Fibroblast of lung (primary cell): ENCODE measurements at regions not wholly inside any gene's neighbourhood (a gene's known extent, or its start where the extent isn't known, plus 50 kb on each side); places are given as distances from the start of the nearest gene placed in this dataset.

Experiments used
- DNase-seq, 2 donors: peaks; one replicate each; pipeline versions ENCODE4 v3.0.0 to v3.0.0-alpha.2; 2010; ENCODE audit warnings: low read depth in 2 of 2
- H2AFZ ChIP-seq: 2 replicates; pipeline ENCODE4 v1.5.1; 2012; ENCODE audit warnings: low read length, control low read depth, inconsistent platforms
- H3K27ac ChIP-seq: 2 replicates; pipeline ENCODE4 v1.5.1; 2011; ENCODE audit warnings: low read length, control low read depth; ENCODE audit not compliant: insufficient read depth
- H3K27me3 ChIP-seq: 2 replicates; pipeline ENCODE4 v1.5.1; 2011; ENCODE audit warnings: mild to moderate bottlenecking, low read length; ENCODE audit not compliant: control insufficient read depth, insufficient read depth
- H3K36me3 ChIP-seq: 2 replicates; pipeline ENCODE4 v1.5.1; 2011; ENCODE audit warnings: low read length; ENCODE audit not compliant: control insufficient read depth, insufficient read depth
- H3K4me1 ChIP-seq: 2 replicates; pipeline ENCODE4 v1.5.1; 2011; ENCODE audit warnings: low read length; ENCODE audit not compliant: control insufficient read depth, insufficient read depth; ENCODE audit errors: extremely low read depth
- H3K4me2 ChIP-seq: 2 replicates; pipeline ENCODE4 v1.5.1; 2011; ENCODE audit warnings: low read length, control low read depth; ENCODE audit not compliant: insufficient read depth; ENCODE audit errors: extremely low read depth
- H3K4me3 ChIP-seq, 4 experiments: fragments of 200-600 bp in 1 of 4; sonication (generic) in 1 of 4; replicated peaks in 1 of 4; 2 replicates each; pipeline ENCODE4 v1.5.1; 2011 to 2016; ENCODE audit warnings: low read length in 4 of 4, low read depth in 3 of 4, mild to moderate bottlenecking in 3 of 4, control low read depth in 2 of 4, inconsistent platforms in 1 of 4, mixed read lengths in 1 of 4; ENCODE audit not compliant: insufficient read depth in 1 of 4; ENCODE audit errors: control extremely low read depth in 1 of 4
- H3K79me2 ChIP-seq: 2 replicates; pipeline ENCODE4 v1.5.1; 2012; ENCODE audit warnings: mild to moderate bottlenecking, low read length, inconsistent platforms; ENCODE audit not compliant: control insufficient read depth, insufficient read depth
- H3K9ac ChIP-seq: 2 replicates; pipeline ENCODE4 v1.5.1; 2011; ENCODE audit warnings: mild to moderate bottlenecking, low read length, control low read depth; ENCODE audit not compliant: insufficient read depth
- H3K9me3 ChIP-seq: 2 replicates; pipeline ENCODE4 v1.5.1; 2012; ENCODE audit warnings: low read depth, low read length; ENCODE audit not compliant: control insufficient read depth, insufficient read depth
- H4K20me1 ChIP-seq: 2 replicates; pipeline ENCODE4 v1.5.1; 2011; ENCODE audit warnings: low read length; ENCODE audit not compliant: control insufficient read depth, insufficient read depth; ENCODE audit errors: extremely low read depth
- EZH2 ChIP-seq: IDR thresholded peaks from 2 replicates; pipeline ENCODE4 v1.5.1; 2012; ENCODE audit warnings: low read length, control low read depth, mild to moderate bottlenecking; ENCODE audit errors: missing control alignments
- TF ChIP-seq, protein P1 (sequence below), 2 donors: IDR thresholded peaks in 1 of 2; conservative IDR thresholded peaks in 1 of 2; 1 replicate in 1 of 2; 2 replicates in 1 of 2; pipeline ENCODE4 v1.5.1; 2011 to 2012; ENCODE audit warnings: low read length in 2 of 2, control low read depth in 1 of 2, inconsistent platforms in 1 of 2, low read depth in 1 of 2, mild to moderate bottlenecking in 1 of 2

DNA sequence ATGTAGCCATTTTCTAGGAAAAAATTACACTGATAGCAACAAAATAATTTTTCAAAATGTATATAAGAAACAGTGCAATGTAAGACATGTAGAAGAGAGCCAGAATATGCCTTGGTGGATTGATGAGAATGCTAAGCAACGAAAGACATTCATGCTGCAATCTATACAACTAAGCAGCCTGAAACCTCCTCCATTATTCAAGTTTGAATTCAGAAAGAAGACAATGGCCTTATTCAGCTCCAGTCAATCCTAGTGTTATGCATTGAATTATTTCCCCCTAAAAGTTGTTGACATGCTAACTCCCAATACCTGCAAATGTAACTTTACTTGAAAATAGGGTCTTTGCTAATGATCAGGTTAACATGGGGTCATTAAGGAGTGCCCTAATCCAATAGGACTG is 73.5 kb downstream of the BTG1 start:
- Histone ChIP-seq H3K4me2 (no peak overlapping the region), H3K4me3 (no peak overlapping the region), H3K9ac (no peak overlapping the region), H2AFZ (no peak overlapping the region), H3K4me1 (peaks cover 9% of the 10 kb centered on the region), H3K27me3 (no peaks in the 10 kb centered on the region), H3K79me2 (no peaks in the 10 kb centered on the region), H3K27ac (no peak overlapping the region), H4K20me1 (no peaks in the 10 kb centered on the region), H3K9me3 (no peaks in the 10 kb centered on the region), H3K36me3 (no peaks in the 10 kb centered on the region)
- DNase-seq: no peak
- TF ChIP-seq, protein P1, sequence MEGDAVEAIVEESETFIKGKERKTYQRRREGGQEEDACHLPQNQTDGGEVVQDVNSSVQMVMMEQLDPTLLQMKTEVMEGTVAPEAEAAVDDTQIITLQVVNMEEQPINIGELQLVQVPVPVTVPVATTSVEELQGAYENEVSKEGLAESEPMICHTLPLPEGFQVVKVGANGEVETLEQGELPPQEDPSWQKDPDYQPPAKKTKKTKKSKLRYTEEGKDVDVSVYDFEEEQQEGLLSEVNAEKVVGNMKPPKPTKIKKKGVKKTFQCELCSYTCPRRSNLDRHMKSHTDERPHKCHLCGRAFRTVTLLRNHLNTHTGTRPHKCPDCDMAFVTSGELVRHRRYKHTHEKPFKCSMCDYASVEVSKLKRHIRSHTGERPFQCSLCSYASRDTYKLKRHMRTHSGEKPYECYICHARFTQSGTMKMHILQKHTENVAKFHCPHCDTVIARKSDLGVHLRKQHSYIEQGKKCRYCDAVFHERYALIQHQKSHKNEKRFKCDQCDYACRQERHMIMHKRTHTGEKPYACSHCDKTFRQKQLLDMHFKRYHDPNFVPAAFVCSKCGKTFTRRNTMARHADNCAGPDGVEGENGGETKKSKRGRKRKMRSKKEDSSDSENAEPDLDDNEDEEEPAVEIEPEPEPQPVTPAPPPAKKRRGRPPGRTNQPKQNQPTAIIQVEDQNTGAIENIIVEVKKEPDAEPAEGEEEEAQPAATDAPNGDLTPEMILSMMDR (conservative IDR thresholded peaks at IDR 0.05 in 1 of 2, IDR thresholded peaks at IDR 0.05 in 1 of 2; ENCODE audit: low read depth in 1 of 2, low read length in 2 of 2): no peak
- TF ChIP-seq EZH2: no peak

DNA sequence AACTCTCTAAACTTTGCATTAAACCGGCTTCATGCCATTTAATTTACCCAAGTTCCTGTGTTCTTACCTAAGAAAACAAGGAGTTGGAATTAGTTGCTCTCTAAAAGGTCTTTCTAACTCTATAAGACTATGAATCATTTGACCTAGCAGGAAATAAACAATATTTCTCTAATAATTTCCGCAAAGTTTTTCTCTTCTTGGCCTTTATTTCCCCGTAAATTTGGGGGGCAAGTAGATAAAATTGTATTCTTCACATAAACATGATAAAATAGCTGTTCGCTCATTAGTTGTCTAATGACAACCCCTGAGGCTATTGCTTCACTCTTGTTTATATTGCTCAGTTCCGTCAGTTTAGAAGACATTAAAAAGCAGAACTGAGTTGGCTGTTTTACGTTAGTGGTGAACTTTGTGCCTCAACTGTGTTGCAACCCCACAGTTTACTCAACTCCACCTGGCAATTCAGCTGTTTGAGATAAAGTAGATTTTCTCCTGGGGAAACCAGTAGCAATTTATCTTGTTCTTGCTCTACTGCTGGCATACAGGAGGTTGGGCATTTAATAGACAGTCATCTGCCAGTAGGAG is 74.7 kb downstream of the BTG1 start:
- H4K20me1 ChIP-seq: no peaks in the 10 kb centered on the region
- H3K27ac ChIP-seq: no peak overlapping the region
- DNase-seq: peak in 1 of 2 donors; percentile 95
- H3K79me2 ChIP-seq: no peaks in the 10 kb centered on the region
- H3K4me1 ChIP-seq: peaks cover 3% of the 10 kb centered on the region
- H3K36me3 ChIP-seq: no peaks in the 10 kb centered on the region
- TF ChIP-seq, protein P1 (conservative IDR thresholded peaks at IDR 0.05 in 1 of 2, IDR thresholded peaks at IDR 0.05 in 1 of 2; ENCODE audit: low read depth in 1 of 2, low read length in 2 of 2): no peak
- TF ChIP-seq EZH2: no peak
- H3K9ac ChIP-seq: no peak overlapping the region
- H3K4me2 ChIP-seq: no peak overlapping the region
- no peak overlapping the region for H2AFZ ChIP-seq
- no peaks in the 10 kb centered on the region for H3K9me3 ChIP-seq
- H3K4me3 ChIP-seq: no peak overlapping the region
- no peaks in the 10 kb centered on the region for H3K27me3 ChIP-seq

DNA sequence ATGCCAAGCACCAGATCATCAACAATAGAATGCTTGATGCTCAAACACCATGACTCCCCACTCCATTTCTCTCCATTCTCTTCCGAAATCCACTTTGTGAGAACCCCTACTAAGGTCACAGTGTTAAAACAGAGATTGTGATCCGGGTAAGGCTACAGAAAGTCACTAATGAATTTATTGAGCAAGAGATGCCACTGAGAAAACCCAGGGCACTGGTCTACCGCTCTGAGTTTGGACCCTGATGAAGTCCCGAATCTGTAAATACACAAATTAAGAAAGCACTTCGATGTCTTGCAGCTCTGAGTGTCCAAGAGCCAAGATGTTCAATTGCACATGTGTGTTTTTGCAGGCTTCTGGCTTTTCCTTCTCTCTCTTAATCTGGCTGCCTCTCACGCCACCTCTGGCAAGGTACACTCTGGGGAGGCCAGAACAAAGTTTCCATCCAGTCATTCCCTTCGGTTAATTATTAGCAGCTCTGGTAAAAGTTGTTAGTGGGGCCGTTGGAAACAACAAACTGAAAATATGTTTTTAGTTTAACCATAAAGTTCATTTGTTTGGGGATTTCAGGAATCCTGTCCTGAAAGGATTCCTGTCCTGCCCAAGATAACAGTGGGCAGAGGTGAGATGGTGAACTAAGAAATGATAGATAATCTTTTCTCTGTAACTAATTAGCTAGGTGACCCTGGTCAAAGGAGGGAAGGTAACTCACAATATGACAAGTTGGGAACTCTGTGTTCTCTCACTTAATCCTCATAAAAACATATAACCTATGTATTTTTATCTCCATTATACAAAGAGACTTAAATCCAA is 75.4 kb downstream of the BTG1 start:
- no peak overlapping the region for H3K27ac ChIP-seq

More for the DNA sequence above, 75.4 kb downstream of the BTG1 start:
- no peak overlapping the region for H2AFZ ChIP-seq
- no peaks in the 10 kb centered on the region for H4K20me1 ChIP-seq
- H3K4me1 ChIP-seq: no peaks in the 10 kb centered on the region
- no peaks in the 10 kb centered on the region for H3K27me3 ChIP-seq
- H3K4me2 ChIP-seq: no peak overlapping the region
- TF ChIP-seq, protein P1 (conservative IDR thresholded peaks at IDR 0.05 in 1 of 2, IDR thresholded peaks at IDR 0.05 in 1 of 2; ENCODE audit: low read depth in 1 of 2, low read length in 2 of 2): no peak
- no peak for TF ChIP-seq EZH2
- H3K36me3 ChIP-seq: no peaks in the 10 kb centered on the region
- no peak for DNase-seq
- H3K4me3 ChIP-seq: no peak overlapping the region
- no peak overlapping the region for H3K9ac ChIP-seq
- no peaks in the 10 kb centered on the region for H3K9me3 ChIP-seq
- no peaks in the 10 kb centered on the region for H3K79me2 ChIP-seq
